HepG2 (cell line): ENCODE measurements at regions not wholly inside any gene's neighbourhood (a gene's known extent, or its start where the extent isn't known, plus 50 kb on each side); places are given as distances from the start of the nearest gene placed in this dataset.
A peak's percentile ranks its signal among the peaks of the same experiment; 100 is the strongest.

Experiments used
- ATAC-seq: fragments of 200-7000 bp; cut with Tn5 transposase; 3 replicates; pipeline ENCODE4 v1.9.1; 2020; ENCODE audit warnings: mild to moderate bottlenecking, moderate library complexity
- BruUV-seq: library from RNA; stranded (reverse); fragments of 400-500 nt; replicated peaks from 2 replicates; lab custom pipeline; 2021; lab: Mats Ljungman, UMichigan
- CTCF ChIA-PET: fragments of 300-600 bp; formaldehyde crosslinking; extraction: SDS; loops from one replicate; lab custom pipeline; 2021; ENCODE audit warnings: low total read pairs, inconsistent platforms, low intra/inter-chr PET ratio; lab: Yijun Ruan, JAX
- POLR2A ChIA-PET: fragments of 350-600 bp; sonication (Branson Sonifier 250); formaldehyde crosslinking; loops from one replicate; lab custom pipeline; 2020; ENCODE audit warnings: antibody characterized with exemption, inconsistent platforms; lab: Yijun Ruan, JAX
- DNase-seq: peaks from one replicate; pipeline ENCODE4 v3.0.0-alpha.2; 2015; ENCODE audit warnings: low spot score
- FAIRE-seq: peaks from 3 replicates; lab custom pipeline; 2011; peaks lifted over from hg19 to GRCh38; lab: Jason Lieb, UNC
- H2AFZ ChIP-seq: one replicate; pipeline ENCODE4 v1.6.1; 2011; ENCODE audit warnings: low read length, inconsistent platforms
- H3K27ac ChIP-seq: fragments of 300-600 bp; 3 replicates; pipeline ENCODE4 v1.8.0; 2011; ENCODE audit warnings: mixed run types, mild to moderate bottlenecking, mixed read lengths, low read length, inconsistent platforms; ENCODE audit not compliant: insufficient read depth; ENCODE audit errors: extremely low read length
- H3K27me3 ChIP-seq, 2 experiments: fragments of 200-600 bp in 1 of 2; 2 replicates in 1 of 2; 3 replicates in 1 of 2; pipeline versions ENCODE4 v1.6.0 to v1.8.0; 2011; ENCODE audit warnings: low read length in 2 of 2, mild to moderate bottlenecking in 2 of 2, moderate library complexity in 2 of 2, inconsistent platforms in 1 of 2; ENCODE audit not compliant: insufficient read depth in 2 of 2, control insufficient read depth in 1 of 2
- H3K36me3 ChIP-seq, 2 experiments: fragments of 200-600 bp in 1 of 2; replicated peaks in 1 of 2; 2 replicates in 1 of 2; 3 replicates in 1 of 2; pipeline versions ENCODE4 v1.5.1 to v1.8.0; 2011; ENCODE audit warnings: low read length in 2 of 2, inconsistent platforms in 1 of 2; ENCODE audit not compliant: insufficient read depth in 2 of 2, control insufficient read depth in 1 of 2
- H3K4me1 ChIP-seq: 2 replicates; pipeline ENCODE4 v1.5.1; 2012; ENCODE audit warnings: low read length, inconsistent platforms; ENCODE audit not compliant: insufficient read depth
- H3K4me2 ChIP-seq: 2 replicates; pipeline ENCODE4 v1.6.0; 2011; ENCODE audit warnings: low read depth, low read length, inconsistent platforms
- H3K4me3 ChIP-seq, 3 experiments: fragments of 200-600 bp in 1 of 3; sonication (generic), shearing (Covaris generic) in 1 of 3; replicated peaks in 1 of 3; 2 replicates each; pipeline ENCODE4 v1.5.1; 2011 to 2016; ENCODE audit warnings: low read length in 3 of 3, inconsistent platforms in 2 of 3, low read depth in 2 of 3, mild to moderate bottlenecking in 2 of 3, control low read depth in 1 of 3, mixed read lengths in 1 of 3; ENCODE audit not compliant: insufficient read depth in 1 of 3
- H3K79me2 ChIP-seq: one replicate; pipeline ENCODE4 v1.6.1; 2011; ENCODE audit warnings: low read length, inconsistent platforms; ENCODE audit not compliant: insufficient read depth
- H3K9ac ChIP-seq: 2 replicates; pipeline ENCODE4 v1.6.0; 2011; ENCODE audit warnings: mild to moderate bottlenecking, low read depth, low read length, inconsistent platforms; ENCODE audit not compliant: insufficient read depth
- H3K9me3 ChIP-seq: 2 replicates; pipeline ENCODE4 v1.5.1; 2012; ENCODE audit warnings: mild to moderate bottlenecking, low read length
- H4K20me1 ChIP-seq: 2 replicates; pipeline ENCODE4 v1.6.0; 2011; ENCODE audit warnings: inconsistent platforms, mild to moderate bottlenecking, low read length, moderate library complexity; ENCODE audit not compliant: insufficient read depth
- RBAK ChIP-seq: sonication (generic); formaldehyde crosslinking; IDR thresholded peaks from 2 replicates; pipeline ENCODE4 v1.5.1; 2020; ENCODE audit warnings: mild to moderate bottlenecking, missing genetic modification reagents
- REXO4 ChIP-seq: sonication (generic); formaldehyde crosslinking; IDR thresholded peaks from 2 replicates; pipeline ENCODE4 v1.8.0; 2022; ENCODE audit warnings: missing genetic modification reagents, mild to moderate bottlenecking, borderline replicate concordance
- SRY ChIP-seq: sonication (generic); formaldehyde crosslinking; IDR thresholded peaks from 2 replicates; pipeline ENCODE4 v1.8.0; 2022; ENCODE audit warnings: mild to moderate bottlenecking, missing genetic modification reagents
- STAG1 ChIP-seq: sonication (generic); formaldehyde crosslinking; IDR thresholded peaks from 2 replicates; pipeline ENCODE4 v1.4.0; 2020; ENCODE audit warnings: missing genetic modification reagents
- TCF12 ChIP-seq, 2 experiments: fragments of 450-650 bp in 1 of 2; sonication (generic) in 1 of 2; formaldehyde crosslinking in 1 of 2; IDR thresholded peaks; 2 replicates each; pipeline versions ENCODE4 v1.6.1 to v1.8.0; 2017 to 2022; ENCODE audit warnings: antibody characterized with exemption in 1 of 2, mild to moderate bottlenecking in 1 of 2, missing genetic modification reagents in 1 of 2, moderate library complexity in 1 of 2
- ZBTB20 ChIP-seq: sonication (generic); formaldehyde crosslinking; IDR thresholded peaks from 2 replicates; pipeline ENCODE4 v1.8.1; 2023; ENCODE audit warnings: missing genetic modification reagents, low read depth, mild to moderate bottlenecking, borderline replicate concordance
- ZBTB3 ChIP-seq: sonication (generic); formaldehyde crosslinking; IDR thresholded peaks from 2 replicates; pipeline ENCODE4 v1.4.0; 2020; ENCODE audit warnings: low read depth, mild to moderate bottlenecking, moderate library complexity, missing genetic modification reagents, borderline replicate concordance
- ZNF644 ChIP-seq: IDR thresholded peaks from 2 replicates; pipeline ENCODE4 v1.6.1; 2016; ENCODE audit warnings: low read depth
- ZNF678 ChIP-seq: sonication (generic); formaldehyde crosslinking; IDR thresholded peaks from 2 replicates; pipeline ENCODE4 v1.4.0; 2020; ENCODE audit warnings: mild to moderate bottlenecking, missing genetic modification reagents
- WGBS: methylation state at CpG from one replicate; pipeline ENCODE4 v1.1.6; 2017; ENCODE audit warnings: low lambda C conversion rate; 5-methylcytosine and 5-hydroxymethylcytosine counted together
- in situ Hi-C: cut with HindIII; loops from 2 replicates; pipeline ENCODE4 v1.10.0; 2017; ENCODE audit warnings: low pct_unique_long_range_greater_than_20kb; ENCODE audit not compliant: extremely low pct_ligation_motif_present
- intact Hi-C: fragments of 100-400 bp; cut with micrococcal nuclease; formaldehyde crosslinking; loops from one replicate; pipeline ENCODE4 v1.10.0; 2022; ENCODE audit not compliant: unreplicated experiment
- TF ChIP-seq, protein P1 (sequence below): sonication (generic); formaldehyde crosslinking; IDR thresholded peaks from 2 replicates; pipeline ENCODE4 v1.5.1; 2020; ENCODE audit warnings: mild to moderate bottlenecking, missing genetic modification reagents
- TF ChIP-seq, protein P2 (sequence below): sonication (generic); formaldehyde crosslinking; IDR thresholded peaks from 2 replicates; pipeline ENCODE4 v1.5.1; 2020; ENCODE audit warnings: mild to moderate bottlenecking, missing genetic modification reagents, borderline replicate concordance
- TF ChIP-seq, protein P3 (sequence below): sonication (generic); formaldehyde crosslinking; IDR thresholded peaks from 2 replicates; pipeline ENCODE4 v1.9.0; 2022; ENCODE audit warnings: low read depth, missing genetic modification reagents

DNA sequence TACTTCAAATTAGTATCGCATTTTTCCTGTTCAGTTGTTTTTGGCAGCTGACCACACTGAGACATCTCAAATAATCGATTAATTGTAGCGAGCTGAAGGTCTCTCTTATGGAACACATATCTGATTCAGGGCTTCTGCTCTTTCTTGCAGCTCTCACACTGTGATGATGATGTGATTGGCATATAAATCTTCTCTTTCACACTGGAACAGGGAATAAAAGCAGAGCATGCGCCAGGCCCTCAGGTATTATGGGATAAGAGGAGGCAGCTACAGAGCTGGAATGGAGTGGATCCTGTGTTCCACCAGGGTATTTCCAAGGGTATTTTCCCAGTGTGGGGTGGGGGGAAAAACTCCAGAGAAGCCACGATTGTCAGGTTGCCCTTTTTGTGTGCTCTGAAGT, 265.4 kb upstream of the CASK start (continued):
- TF ChIP-seq, protein P1, sequence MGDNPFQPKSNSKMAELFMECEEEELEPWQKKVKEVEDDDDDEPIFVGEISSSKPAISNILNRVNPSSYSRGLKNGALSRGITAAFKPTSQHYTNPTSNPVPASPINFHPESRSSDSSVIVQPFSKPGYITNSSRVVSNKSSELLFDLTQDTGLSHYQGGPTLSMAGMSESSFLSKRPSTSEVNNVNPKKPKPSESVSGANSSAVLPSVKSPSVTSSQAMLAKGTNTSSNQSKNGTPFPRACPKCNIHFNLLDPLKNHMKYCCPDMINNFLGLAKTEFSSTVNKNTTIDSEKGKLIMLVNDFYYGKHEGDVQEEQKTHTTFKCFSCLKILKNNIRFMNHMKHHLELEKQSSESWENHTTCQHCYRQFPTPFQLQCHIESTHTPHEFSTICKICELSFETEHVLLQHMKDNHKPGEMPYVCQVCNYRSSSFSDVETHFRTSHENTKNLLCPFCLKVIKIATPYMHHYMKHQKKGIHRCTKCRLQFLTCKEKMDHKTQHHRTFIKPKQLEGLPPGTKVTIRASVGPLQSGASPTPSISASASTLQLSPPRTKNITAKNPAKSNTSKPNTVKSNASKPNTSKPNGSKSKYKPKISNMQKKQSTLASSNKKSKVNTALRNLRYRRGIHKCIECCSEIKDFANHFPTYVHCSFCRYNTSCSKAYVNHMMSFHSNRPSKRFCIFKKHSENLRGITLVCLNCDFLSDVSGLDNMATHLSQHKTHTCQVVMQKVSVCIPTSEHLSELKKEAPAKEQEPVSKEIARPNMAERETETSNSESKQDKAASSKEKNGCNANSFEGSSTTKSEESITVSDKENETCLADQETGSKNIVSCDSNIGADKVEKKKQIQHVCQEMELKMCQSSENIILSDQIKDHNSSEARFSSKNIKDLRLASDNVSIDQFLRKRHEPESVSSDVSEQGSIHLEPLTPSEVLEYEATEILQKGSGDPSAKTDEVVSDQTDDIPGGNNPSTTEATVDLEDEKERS: no peak

DNA sequence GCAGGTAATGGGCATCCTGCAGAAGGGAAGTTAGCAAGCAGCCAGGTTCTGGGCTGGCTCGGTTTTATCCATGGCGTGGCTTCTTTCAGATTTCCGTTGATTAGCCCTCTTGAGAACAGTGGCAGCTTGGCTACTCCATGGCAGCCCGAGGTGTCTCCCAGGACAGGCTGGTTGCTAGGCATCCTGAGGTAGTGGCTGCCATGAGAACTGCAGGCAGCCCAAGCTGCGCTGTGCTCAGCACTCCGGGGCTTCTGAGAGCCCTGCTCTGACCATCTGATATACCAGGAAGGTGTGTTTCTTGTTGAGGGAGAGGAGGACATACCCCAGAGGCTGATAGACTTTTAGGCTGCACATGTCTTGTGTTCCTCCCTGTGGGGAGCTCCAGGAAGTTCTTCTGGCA, 253.4 kb upstream of the CASK start:
- Histone ChIP-seq H3K36me3 (no peaks in the 10 kb centered on the region), H3K4me1 (no peaks in the 10 kb centered on the region), H2AFZ (no peak overlapping the region), H3K79me2 (no peaks in the 10 kb centered on the region), H3K4me2 (no peak overlapping the region), H4K20me1 (no peaks in the 10 kb centered on the region), H3K9me3 (no peaks in the 10 kb centered on the region), H3K27me3 (no peaks in the 10 kb centered on the region), H3K27ac (no peak overlapping the region), H3K4me3 (no peak overlapping the region), H3K9ac (no peak overlapping the region)
- 0% methylated on average over 2 of the region's 6 CpGs for WGBS
- DNase-seq: no peak
- no TSS peak for BruUV-seq
- POLR2A ChIA-PET: no interaction called here
- CTCF ChIA-PET: no interaction called here
- in situ Hi-C loops (no loop called here), intact Hi-C loops (no loop called here)
- no peak for FAIRE-seq
- peak; percentile 77; the same call in 2 of the 3 replicates for ATAC-seq
- TF ChIP-seq STAG1 (CRISPR knock-in tag) (no peak), RBAK (no peak), ZNF678 (CRISPR knock-in tag) (no peak), ZBTB3 (CRISPR knock-in tag) (no peak), TCF12 (IDR thresholded peaks at IDR 0.05) (no peak), TCF12 (CRISPR knock-in tag; IDR thresholded peaks at IDR 0.05) (no peak), ZNF644 (CRISPR knock-in tag) (no peak), REXO4 (CRISPR knock-in tag) (no peak), SRY (no peak), ZBTB20 (no peak)
- TF ChIP-seq, protein P2, sequence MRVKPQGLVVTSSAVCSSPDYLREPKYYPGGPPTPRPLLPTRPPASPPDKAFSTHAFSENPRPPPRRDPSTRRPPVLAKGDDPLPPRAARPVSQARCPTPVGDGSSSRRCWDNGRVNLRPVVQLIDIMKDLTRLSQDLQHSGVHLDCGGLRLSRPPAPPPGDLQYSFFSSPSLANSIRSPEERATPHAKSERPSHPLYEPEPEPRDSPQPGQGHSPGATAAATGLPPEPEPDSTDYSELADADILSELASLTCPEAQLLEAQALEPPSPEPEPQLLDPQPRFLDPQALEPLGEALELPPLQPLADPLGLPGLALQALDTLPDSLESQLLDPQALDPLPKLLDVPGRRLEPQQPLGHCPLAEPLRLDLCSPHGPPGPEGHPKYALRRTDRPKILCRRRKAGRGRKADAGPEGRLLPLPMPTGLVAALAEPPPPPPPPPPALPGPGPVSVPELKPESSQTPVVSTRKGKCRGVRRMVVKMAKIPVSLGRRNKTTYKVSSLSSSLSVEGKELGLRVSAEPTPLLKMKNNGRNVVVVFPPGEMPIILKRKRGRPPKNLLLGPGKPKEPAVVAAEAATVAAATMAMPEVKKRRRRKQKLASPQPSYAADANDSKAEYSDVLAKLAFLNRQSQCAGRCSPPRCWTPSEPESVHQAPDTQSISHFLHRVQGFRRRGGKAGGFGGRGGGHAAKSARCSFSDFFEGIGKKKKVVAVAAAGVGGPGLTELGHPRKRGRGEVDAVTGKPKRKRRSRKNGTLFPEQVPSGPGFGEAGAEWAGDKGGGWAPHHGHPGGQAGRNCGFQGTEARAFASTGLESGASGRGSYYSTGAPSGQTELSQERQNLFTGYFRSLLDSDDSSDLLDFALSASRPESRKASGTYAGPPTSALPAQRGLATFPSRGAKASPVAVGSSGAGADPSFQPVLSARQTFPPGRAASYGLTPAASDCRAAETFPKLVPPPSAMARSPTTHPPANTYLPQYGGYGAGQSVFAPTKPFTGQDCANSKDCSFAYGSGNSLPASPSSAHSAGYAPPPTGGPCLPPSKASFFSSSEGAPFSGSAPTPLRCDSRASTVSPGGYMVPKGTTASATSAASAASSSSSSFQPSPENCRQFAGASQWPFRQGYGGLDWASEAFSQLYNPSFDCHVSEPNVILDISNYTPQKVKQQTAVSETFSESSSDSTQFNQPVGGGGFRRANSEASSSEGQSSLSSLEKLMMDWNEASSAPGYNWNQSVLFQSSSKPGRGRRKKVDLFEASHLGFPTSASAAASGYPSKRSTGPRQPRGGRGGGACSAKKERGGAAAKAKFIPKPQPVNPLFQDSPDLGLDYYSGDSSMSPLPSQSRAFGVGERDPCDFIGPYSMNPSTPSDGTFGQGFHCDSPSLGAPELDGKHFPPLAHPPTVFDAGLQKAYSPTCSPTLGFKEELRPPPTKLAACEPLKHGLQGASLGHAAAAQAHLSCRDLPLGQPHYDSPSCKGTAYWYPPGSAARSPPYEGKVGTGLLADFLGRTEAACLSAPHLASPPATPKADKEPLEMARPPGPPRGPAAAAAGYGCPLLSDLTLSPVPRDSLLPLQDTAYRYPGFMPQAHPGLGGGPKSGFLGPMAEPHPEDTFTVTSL (CRISPR knock-in tag): no peak
- TF ChIP-seq, protein P3, sequence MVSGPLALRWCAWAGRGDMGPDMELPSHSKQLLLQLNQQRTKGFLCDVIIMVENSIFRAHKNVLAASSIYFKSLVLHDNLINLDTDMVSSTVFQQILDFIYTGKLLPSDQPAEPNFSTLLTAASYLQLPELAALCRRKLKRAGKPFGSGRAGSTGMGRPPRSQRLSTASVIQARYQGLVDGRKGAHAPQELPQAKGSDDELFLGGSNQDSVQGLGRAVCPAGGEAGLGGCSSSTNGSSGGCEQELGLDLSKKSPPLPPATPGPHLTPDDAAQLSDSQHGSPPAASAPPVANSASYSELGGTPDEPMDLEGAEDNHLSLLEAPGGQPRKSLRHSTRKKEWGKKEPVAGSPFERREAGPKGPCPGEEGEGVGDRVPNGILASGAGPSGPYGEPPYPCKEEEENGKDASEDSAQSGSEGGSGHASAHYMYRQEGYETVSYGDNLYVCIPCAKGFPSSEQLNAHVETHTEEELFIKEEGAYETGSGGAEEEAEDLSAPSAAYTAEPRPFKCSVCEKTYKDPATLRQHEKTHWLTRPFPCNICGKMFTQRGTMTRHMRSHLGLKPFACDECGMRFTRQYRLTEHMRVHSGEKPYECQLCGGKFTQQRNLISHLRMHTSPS (CRISPR knock-in tag): no peak
